ENCODE measurements at regions not wholly inside any gene's neighbourhood (a gene's known extent, or its start where the extent isn't known, plus 50 kb on each side); places are given as distances from the start of the nearest gene placed in this dataset.

GRCh38 chr13:47646298-47646697 lies 354.8 kb downstream of the SUCLA2 start:
- no peaks in the 10 kb centered on the region for H3K9me3 ChIP-seq (ENCODE audit: control insufficient read depth in 2 of 2, low read length in 2 of 2)
- no peak overlapping the region for H3K9ac ChIP-seq (ENCODE audit: low read depth in 1 of 2, low read length in 2 of 2)
- H3K4me1 ChIP-seq (ENCODE audit: control insufficient read depth in 2 of 2, insufficient read depth in 2 of 2, low read length in 2 of 2) = no peaks in the 10 kb centered on the region
- no peak overlapping the region for H3K4me3 ChIP-seq (ENCODE audit: low read length in 2 of 2)
- H3K27ac ChIP-seq (ENCODE audit: low read depth in 2 of 2, low read length in 2 of 2) = no peak overlapping the region
- no peaks in the 10 kb centered on the region for H3K36me3 ChIP-seq (ENCODE audit: control insufficient read depth in 2 of 2, insufficient read depth in 2 of 2, low read length in 2 of 2)
- no peaks in the 10 kb centered on the region for H3K27me3 ChIP-seq (ENCODE audit: control insufficient read depth in 2 of 2, insufficient read depth in 2 of 2, low read length in 2 of 2)

GRCh38 chr13:47639738-47640447 lies 361.2 kb downstream of the SUCLA2 start:
- H3K27me3 ChIP-seq (ENCODE audit: control insufficient read depth in 2 of 2, insufficient read depth in 2 of 2, low read length in 2 of 2) = no peaks in the 10 kb centered on the region
- H3K9me3 ChIP-seq (ENCODE audit: control insufficient read depth in 2 of 2, low read length in 2 of 2) = no peaks in the 10 kb centered on the region
- no peak overlapping the region for H3K4me3 ChIP-seq (ENCODE audit: low read length in 2 of 2)
- no peaks in the 10 kb centered on the region for H3K36me3 ChIP-seq (ENCODE audit: control insufficient read depth in 2 of 2, insufficient read depth in 2 of 2, low read length in 2 of 2)
- H3K9ac ChIP-seq (ENCODE audit: low read depth in 1 of 2, low read length in 2 of 2) = no peak overlapping the region
- no peak overlapping the region for H3K27ac ChIP-seq (ENCODE audit: low read depth in 2 of 2, low read length in 2 of 2)
- no peaks in the 10 kb centered on the region for H3K4me1 ChIP-seq (ENCODE audit: control insufficient read depth in 2 of 2, insufficient read depth in 2 of 2, low read length in 2 of 2)

GRCh38 chr13:47638627-47639026 lies 362.4 kb downstream of the SUCLA2 start:
- Histone ChIP-seq H3K27me3 (ENCODE audit: control insufficient read depth in 2 of 2, insufficient read depth in 2 of 2, low read length in 2 of 2) (no peaks in the 10 kb centered on the region), H3K27ac (ENCODE audit: low read depth in 2 of 2, low read length in 2 of 2) (no peak overlapping the region), H3K4me1 (ENCODE audit: control insufficient read depth in 2 of 2, insufficient read depth in 2 of 2, low read length in 2 of 2) (no peaks in the 10 kb centered on the region), H3K9ac (ENCODE audit: low read depth in 1 of 2, low read length in 2 of 2) (no peak overlapping the region), H3K4me3 (ENCODE audit: low read length in 2 of 2) (no peak overlapping the region), H3K36me3 (ENCODE audit: control insufficient read depth in 2 of 2, insufficient read depth in 2 of 2, low read length in 2 of 2) (no peaks in the 10 kb centered on the region), H3K9me3 (ENCODE audit: control insufficient read depth in 2 of 2, low read length in 2 of 2) (no peaks in the 10 kb centered on the region)

GRCh38 chr13:47632311-47632710 lies 368.8 kb downstream of the SUCLA2 start:
- peaks cover 0 to 3% of the 10 kb centered on the region in 2 donors for H3K9me3 ChIP-seq (ENCODE audit: control insufficient read depth in 2 of 2, low read length in 2 of 2)
- no peak overlapping the region for H3K4me3 ChIP-seq (ENCODE audit: low read length in 2 of 2)
- no peak overlapping the region for H3K27ac ChIP-seq (ENCODE audit: low read depth in 2 of 2, low read length in 2 of 2)
- no peaks in the 10 kb centered on the region for H3K27me3 ChIP-seq (ENCODE audit: control insufficient read depth in 2 of 2, insufficient read depth in 2 of 2, low read length in 2 of 2)
- no peak overlapping the region for H3K9ac ChIP-seq (ENCODE audit: low read depth in 1 of 2, low read length in 2 of 2)
- H3K36me3 ChIP-seq (ENCODE audit: control insufficient read depth in 2 of 2, insufficient read depth in 2 of 2, low read length in 2 of 2) = no peaks in the 10 kb centered on the region
- no peaks in the 10 kb centered on the region for H3K4me1 ChIP-seq (ENCODE audit: control insufficient read depth in 2 of 2, insufficient read depth in 2 of 2, low read length in 2 of 2)

GRCh38 chr13:47628666-47629065 lies 372.4 kb downstream of the SUCLA2 start:
- Histone ChIP-seq H3K27ac (ENCODE audit: low read depth in 2 of 2, low read length in 2 of 2) (no peak overlapping the region), H3K27me3 (ENCODE audit: control insufficient read depth in 2 of 2, insufficient read depth in 2 of 2, low read length in 2 of 2) (no peaks in the 10 kb centered on the region), H3K36me3 (ENCODE audit: control insufficient read depth in 2 of 2, insufficient read depth in 2 of 2, low read length in 2 of 2) (no peaks in the 10 kb centered on the region), H3K9me3 (ENCODE audit: control insufficient read depth in 2 of 2, low read length in 2 of 2) (peaks cover 0 to 3% of the 10 kb centered on the region in 2 donors), H3K4me3 (ENCODE audit: low read length in 2 of 2) (no peak overlapping the region), H3K4me1 (ENCODE audit: control insufficient read depth in 2 of 2, insufficient read depth in 2 of 2, low read length in 2 of 2) (no peaks in the 10 kb centered on the region), H3K9ac (ENCODE audit: low read depth in 1 of 2, low read length in 2 of 2) (no peak overlapping the region)

- H3K27me3 ChIP-seq (ENCODE audit: control insufficient read depth in 2 of 2, insufficient read depth in 2 of 2, low read length in 2 of 2) = no peaks in the 10 kb centered on the region
- H3K9me3 ChIP-seq (ENCODE audit: control insufficient read depth in 2 of 2, low read length in 2 of 2) = no peaks in the 10 kb centered on the region
- H3K4me1 ChIP-seq (ENCODE audit: control insufficient read depth in 2 of 2, insufficient read depth in 2 of 2, low read length in 2 of 2) = no peaks in the 10 kb centered on the region
- H3K4me3 ChIP-seq (ENCODE audit: low read length in 2 of 2) = no peak overlapping the region
- no peaks in the 10 kb centered on the region for H3K36me3 ChIP-seq (ENCODE audit: control insufficient read depth in 2 of 2, insufficient read depth in 2 of 2, low read length in 2 of 2)
- no peak overlapping the region for H3K9ac ChIP-seq (ENCODE audit: low read depth in 1 of 2, low read length in 2 of 2)
- no peak overlapping the region for H3K27ac ChIP-seq (ENCODE audit: low read depth in 2 of 2, low read length in 2 of 2)
Observed at GRCh38 chr13:47623862-47624261, 377.2 kb downstream of the SUCLA2 start.

GRCh38 chr13:47621931-47622330 lies 379.1 kb downstream of the SUCLA2 start:
- Histone ChIP-seq H3K9ac (ENCODE audit: low read depth in 1 of 2, low read length in 2 of 2) (no peak overlapping the region), H3K4me3 (ENCODE audit: low read length in 2 of 2) (no peak overlapping the region), H3K27ac (ENCODE audit: low read depth in 2 of 2, low read length in 2 of 2) (no peak overlapping the region), H3K36me3 (ENCODE audit: control insufficient read depth in 2 of 2, insufficient read depth in 2 of 2, low read length in 2 of 2) (no peaks in the 10 kb centered on the region), H3K27me3 (ENCODE audit: control insufficient read depth in 2 of 2, insufficient read depth in 2 of 2, low read length in 2 of 2) (no peaks in the 10 kb centered on the region), H3K9me3 (ENCODE audit: control insufficient read depth in 2 of 2, low read length in 2 of 2) (peaks cover 0 to 3% of the 10 kb centered on the region in 2 donors), H3K4me1 (ENCODE audit: control insufficient read depth in 2 of 2, insufficient read depth in 2 of 2, low read length in 2 of 2) (no peaks in the 10 kb centered on the region)

GRCh38 chr13:47611664-47612288 lies 389.3 kb downstream of the SUCLA2 start:
- Histone ChIP-seq H3K4me3 (ENCODE audit: low read length in 2 of 2) (no peak overlapping the region), H3K9me3 (ENCODE audit: control insufficient read depth in 2 of 2, low read length in 2 of 2) (peaks cover 0 to 1% of the 10 kb centered on the region in 2 donors), H3K27me3 (ENCODE audit: control insufficient read depth in 2 of 2, insufficient read depth in 2 of 2, low read length in 2 of 2) (no peaks in the 10 kb centered on the region), H3K9ac (ENCODE audit: low read depth in 1 of 2, low read length in 2 of 2) (no peak overlapping the region), H3K27ac (ENCODE audit: low read depth in 2 of 2, low read length in 2 of 2) (no peak overlapping the region), H3K4me1 (ENCODE audit: control insufficient read depth in 2 of 2, insufficient read depth in 2 of 2, low read length in 2 of 2) (no peaks in the 10 kb centered on the region), H3K36me3 (ENCODE audit: control insufficient read depth in 2 of 2, insufficient read depth in 2 of 2, low read length in 2 of 2) (no peaks in the 10 kb centered on the region)

GRCh38 chr13:47610687-47611086 lies 390.4 kb downstream of the SUCLA2 start:
- H3K4me1 ChIP-seq (ENCODE audit: control insufficient read depth in 2 of 2, insufficient read depth in 2 of 2, low read length in 2 of 2) = no peaks in the 10 kb centered on the region
- H3K27ac ChIP-seq (ENCODE audit: low read depth in 2 of 2, low read length in 2 of 2) = no peak overlapping the region
- no peaks in the 10 kb centered on the region for H3K36me3 ChIP-seq (ENCODE audit: control insufficient read depth in 2 of 2, insufficient read depth in 2 of 2, low read length in 2 of 2)

GRCh38 chr13:47603365-47603764 lies 397.7 kb downstream of the SUCLA2 start:
- H3K4me1 ChIP-seq (ENCODE audit: control insufficient read depth in 2 of 2, insufficient read depth in 2 of 2, low read length in 2 of 2) = no peaks in the 10 kb centered on the region
- H3K4me3 ChIP-seq (ENCODE audit: low read length in 2 of 2) = no peak overlapping the region
- no peaks in the 10 kb centered on the region for H3K9me3 ChIP-seq (ENCODE audit: control insufficient read depth in 2 of 2, low read length in 2 of 2)
- H3K27ac ChIP-seq (ENCODE audit: low read depth in 2 of 2, low read length in 2 of 2) = no peak overlapping the region
- no peaks in the 10 kb centered on the region for H3K36me3 ChIP-seq (ENCODE audit: control insufficient read depth in 2 of 2, insufficient read depth in 2 of 2, low read length in 2 of 2)
- no peak overlapping the region for H3K9ac ChIP-seq (ENCODE audit: low read depth in 1 of 2, low read length in 2 of 2)
- no peaks in the 10 kb centered on the region for H3K27me3 ChIP-seq (ENCODE audit: control insufficient read depth in 2 of 2, insufficient read depth in 2 of 2, low read length in 2 of 2)

More at GRCh38 chr13:47610687-47611086, 390.4 kb downstream of the SUCLA2 start:
- H3K4me3 ChIP-seq (ENCODE audit: low read length in 2 of 2) = no peak overlapping the region
- no peak overlapping the region for H3K9ac ChIP-seq (ENCODE audit: low read depth in 1 of 2, low read length in 2 of 2)
- H3K9me3 ChIP-seq (ENCODE audit: control insufficient read depth in 2 of 2, low read length in 2 of 2) = no peaks in the 10 kb centered on the region
- no peaks in the 10 kb centered on the region for H3K27me3 ChIP-seq (ENCODE audit: control insufficient read depth in 2 of 2, insufficient read depth in 2 of 2, low read length in 2 of 2)
